K562 (cell line): ENCODE measurements at regions not wholly inside any gene's neighbourhood (a gene's known extent, or its start where the extent isn't known, plus 50 kb on each side); places are given as distances from the start of the nearest gene placed in this dataset.

Experiments
- ATAC-seq: fragments of 200-7000 bp; cut with Tn5 transposase; 3 replicates; pipeline ENCODE4 v1.9.1; 2020; ENCODE audit warnings: moderate library complexity
- BruUV-seq: library from RNA; stranded (reverse); fragments of 400-500 nt; replicated peaks from 2 replicates; lab custom pipeline; 2021; lab: Mats Ljungman, UMichigan
- CTCF ChIA-PET: fragments of 300-600 bp; formaldehyde crosslinking; extraction: SDS; loops from one replicate; lab custom pipeline; 2021; ENCODE audit warnings: low intra/inter-chr PET ratio; lab: Yijun Ruan, JAX
- POLR2A ChIA-PET: fragments of 300-600, 350-650 bp; sonication (Branson Sonifier 250); formaldehyde crosslinking; extraction: SDS; loops from one replicate; lab custom pipeline; 2021; ENCODE audit warnings: antibody characterized with exemption, inconsistent platforms; lab: Yijun Ruan, JAX
- DNase-seq, 4 experiments: peaks; one replicate each; pipeline versions ENCODE4 v3.0.0 to v3.0.0-alpha.2; 2011 to 2018; ENCODE audit warnings: low spot score in 3 of 4, mixed read lengths in 3 of 4; ENCODE audit errors: extremely low read depth in 1 of 4
- FAIRE-seq: peaks from 2 replicates; lab custom pipeline; 2011; peaks lifted over from hg19 to GRCh38; lab: Jason Lieb, UNC
- H2AFZ ChIP-seq: 2 replicates; pipeline ENCODE4 v1.6.0; 2011; ENCODE audit warnings: low read depth, low read length, control low read depth, inconsistent platforms
- H3K27ac ChIP-seq: fragments of 200-600 bp; 3 replicates; pipeline ENCODE4 v1.8.0; 2011; ENCODE audit warnings: low read depth, mild to moderate bottlenecking, control low read depth, inconsistent platforms, low read length, moderate library complexity, mixed read lengths; ENCODE audit errors: extremely low read depth
- H3K27me3 ChIP-seq, 2 experiments: fragments of 300-600 bp in 1 of 2; 2 replicates in 1 of 2; 3 replicates in 1 of 2; pipeline versions ENCODE4 v1.6.0 to v1.8.0; 2011; ENCODE audit warnings: inconsistent platforms in 2 of 2, low read length in 2 of 2, mild to moderate bottlenecking in 1 of 2, mixed read lengths in 1 of 2, moderate library complexity in 1 of 2; ENCODE audit not compliant: control insufficient read depth in 2 of 2, insufficient read depth in 2 of 2
- H3K36me3 ChIP-seq: fragments of 300-600 bp; 3 replicates; pipeline ENCODE4 v1.8.0; 2011; ENCODE audit warnings: mild to moderate bottlenecking, low read length, inconsistent platforms; ENCODE audit not compliant: control insufficient read depth, insufficient read depth
- H3K4me1 ChIP-seq, 2 experiments: fragments of 200-600 bp in 1 of 2; replicated peaks in 1 of 2; 2 replicates in 1 of 2; 3 replicates in 1 of 2; pipeline versions ENCODE4 v1.5.1 to v1.8.0; 2011; ENCODE audit warnings: inconsistent platforms in 2 of 2, low read length in 2 of 2, mild to moderate bottlenecking in 1 of 2, mixed read lengths in 1 of 2, moderate library complexity in 1 of 2; ENCODE audit not compliant: control insufficient read depth in 2 of 2, insufficient read depth in 2 of 2
- H3K4me2 ChIP-seq: 2 replicates; pipeline ENCODE4 v1.6.1; 2011; ENCODE audit warnings: low read length, control low read depth, inconsistent platforms, mixed read lengths; ENCODE audit not compliant: insufficient read depth
- H3K4me3 ChIP-seq: fragments of 200-600 bp; sonication (generic), shearing (Covaris generic); 2 replicates; pipeline ENCODE4 v1.5.1; 2016; ENCODE audit warnings: control low read depth, inconsistent platforms
- H3K79me2 ChIP-seq: fragments of 200-600 bp; 3 replicates; pipeline ENCODE4 v1.8.0; 2011; ENCODE audit warnings: low read length, inconsistent platforms; ENCODE audit not compliant: control insufficient read depth, insufficient read depth
- H3K9ac ChIP-seq, 2 experiments: 2 replicates each; pipeline versions ENCODE4 v1.6.0 to v1.6.1; 2011; ENCODE audit warnings: low read depth in 2 of 2, low read length in 2 of 2, control low read depth in 1 of 2, inconsistent platforms in 1 of 2, mild to moderate bottlenecking in 1 of 2, mixed read lengths in 1 of 2; ENCODE audit not compliant: insufficient read depth in 1 of 2
- H3K9me1 ChIP-seq: one replicate; pipeline ENCODE4 v1.6.0; 2011; ENCODE audit warnings: inconsistent platforms, mild to moderate bottlenecking, low read length, moderate library complexity; ENCODE audit not compliant: control insufficient read depth, insufficient read depth
- H3K9me3 ChIP-seq: replicated peaks from 2 replicates; pipeline ENCODE4 v1.5.1; 2011; ENCODE audit warnings: low read depth, low read length, inconsistent platforms; ENCODE audit not compliant: control insufficient read depth, insufficient read depth
- H4K20me1 ChIP-seq: replicated peaks from 2 replicates; pipeline ENCODE4 v1.6.1; 2011; ENCODE audit warnings: low read length, inconsistent platforms, mixed read lengths; ENCODE audit not compliant: control insufficient read depth, insufficient read depth
- ARID4B ChIP-seq: sonication (generic); formaldehyde crosslinking; IDR thresholded peaks from 2 replicates; pipeline ENCODE4 v1.8.0; 2022; ENCODE audit warnings: mild to moderate bottlenecking, missing genetic modification reagents
- DDX20 ChIP-seq: fragments of 450-650 bp; IDR thresholded peaks from 2 replicates; pipeline ENCODE4 v1.6.1; 2016; ENCODE audit warnings: missing genetic modification characterization, low read depth, mild to moderate bottlenecking, missing compliant biosample characterization, moderate library complexity
- GABPA ChIP-seq: fragments of 200-800 bp; sonication (Bioruptor generic); conservative IDR thresholded peaks from 2 replicates; pipeline ENCODE4 v1.6.1; 2016; ENCODE audit warnings: low read depth, missing genetic modification characterization, missing compliant biosample characterization
- HLTF ChIP-seq: fragments of 450-650 bp; IDR thresholded peaks from 2 replicates; pipeline ENCODE4 v1.6.1; 2016
- MAFG ChIP-seq: fragments of 450-650 bp; conservative IDR thresholded peaks from 2 replicates; pipeline ENCODE4 v1.6.1; 2016; ENCODE audit warnings: missing genetic modification characterization, missing compliant biosample characterization
- MAZ ChIP-seq, 2 experiments: fragments of 450-650 bp in 1 of 2; sonication (generic) in 1 of 2; formaldehyde crosslinking; IDR thresholded peaks in 1 of 2; conservative IDR thresholded peaks in 1 of 2; 2 replicates each; pipeline versions ENCODE4 v1.4.0 to v1.5.0; 2020; ENCODE audit warnings: mild to moderate bottlenecking in 1 of 2, missing genetic modification reagents in 1 of 2
- RAD21 ChIP-seq, 2 experiments: fragments of 250-450 bp in 1 of 2; fragments of 450-650 bp in 1 of 2; sonication (Bioruptor Pico) in 1 of 2; formaldehyde crosslinking in 1 of 2; IDR thresholded peaks in 1 of 2; conservative IDR thresholded peaks in 1 of 2; 2 replicates each; pipeline versions ENCODE4 v1.4.0 to v1.8.0; 2020 to 2022; ENCODE audit warnings: mild to moderate bottlenecking in 2 of 2, moderate library complexity in 1 of 2
- RB1 ChIP-seq: fragments of 450-650 bp; IDR thresholded peaks from 2 replicates; pipeline ENCODE4 v1.6.1; 2017; ENCODE audit warnings: low read depth, mild to moderate bottlenecking
- RBM25 ChIP-seq: fragments of 200-400 bp; formaldehyde crosslinking; IDR thresholded peaks from 2 replicates; pipeline ENCODE4 v1.6.1; 2018; ENCODE audit warnings: low read length, low read depth, moderate library complexity; ENCODE audit not compliant: severe bottlenecking
- USF2 ChIP-seq: sonication (generic); formaldehyde crosslinking; IDR thresholded peaks from 2 replicates; pipeline ENCODE4 v1.5.0; 2020; ENCODE audit warnings: missing genetic modification reagents
- ZNF3 ChIP-seq: fragments of 250-450 bp; sonication (Bioruptor Pico); IDR thresholded peaks from 2 replicates; pipeline ENCODE4 v1.5.0; 2021; ENCODE audit warnings: mild to moderate bottlenecking, moderate library complexity
- ZNF316 ChIP-seq: fragments of 450-650 bp; IDR thresholded peaks from 2 replicates; pipeline ENCODE4 v1.6.1; 2016
- ZZZ3 ChIP-seq: fragments of 450-650 bp; IDR thresholded peaks from 2 replicates; pipeline ENCODE4 v1.6.1; 2016; ENCODE audit warnings: antibody characterized with exemption, mild to moderate bottlenecking, moderate library complexity
- WGBS: fragments of 100-300 bp; shearing (Covaris generic); methylation state at CpG from one replicate; pipeline ENCODE4 v1.1.6; 2016; ENCODE audit warnings: low coverage, mixed read lengths; ENCODE audit not compliant: insufficient coverage; ENCODE audit errors: missing lambda C conversion rate; 5-methylcytosine and 5-hydroxymethylcytosine counted together
- in situ Hi-C: fragments of 300-500 bp; cut with MboI; formaldehyde crosslinking; loops from 4 replicates; pipeline ENCODE4 v1.15.0; 2018; ENCODE audit warnings: inconsistent platforms, mixed read lengths
- intact Hi-C: fragments of 100-400 bp; cut with micrococcal nuclease; formaldehyde crosslinking; loops from 2 replicates; pipeline ENCODE4 v1.14.2; 2022

GRCh38 chr2:217497843-217498377 is 504.9 kb downstream of the TNS1 start:
- no peak overlapping the region for H3K27ac ChIP-seq
- H3K79me2 ChIP-seq, result no peaks in the 10 kb centered on the region
- no peaks in the 10 kb centered on the region for H3K9me1 ChIP-seq
- H4K20me1 ChIP-seq, result no peaks in the 10 kb centered on the region
- in situ Hi-C loops, result no loop called here
- ChIA-PET POLR2A (no interaction called here), CTCF (no interaction called here)
- H3K4me2 ChIP-seq, result no peak overlapping the region
- no peaks in the 10 kb centered on the region for H3K27me3 ChIP-seq
- no peaks in the 10 kb centered on the region for H3K4me1 ChIP-seq
- H3K9me3 ChIP-seq, result no peaks in the 10 kb centered on the region
- 0% methylated on average over 3 of the region's 3 CpGs for whole genome bisulfite sequencing
- DNase-seq (no peak), ATAC-seq (no peak), FAIRE-seq (no peak)
- intact Hi-C loops, result no loop called here
- H3K4me3 ChIP-seq, result no peak overlapping the region
- BruUV-seq, result no TSS peak
- H3K36me3 ChIP-seq, result no peaks in the 10 kb centered on the region
- H2AFZ ChIP-seq, result no peak overlapping the region
- no peak overlapping the region for H3K9ac ChIP-seq
- no peak for TF ChIP-seq ZNF3 (CRISPR knock-in tag)
- no peak for TF ChIP-seq RB1
- no peak for TF ChIP-seq MAZ (CRISPR knock-in tag; conservative IDR thresholded peaks at IDR 0.05 in 1 of 2, IDR thresholded peaks at IDR 0.05 in 1 of 2)
- no peak for TF ChIP-seq RBM25
- no peak for TF ChIP-seq ARID4B (CRISPR knock-in tag)
- peak; percentile 46 for TF ChIP-seq ZNF316
- TF ChIP-seq MAFG (tag), result 0 out of 2 replicates have a peak, but pooled peaks have one; percentile 28
- no peak for TF ChIP-seq HLTF
- no peak for TF ChIP-seq RAD21 (CRISPR knock-in tag; conservative IDR thresholded peaks at IDR 0.05 in 1 of 2, IDR thresholded peaks at IDR 0.05 in 1 of 2)
- TF ChIP-seq USF2, result no peak
- TF ChIP-seq GABPA (tag), result no peak
- no peak for TF ChIP-seq DDX20
- no peak for TF ChIP-seq ZZZ3
